ENCODE measurements at regions not wholly inside any gene's neighbourhood (a gene's known extent, or its start where the extent isn't known, plus 50 kb on each side); places are given as distances from the start of the nearest gene placed in this dataset.

GRCh38 chr14:46788994-46789393 is 137.4 kb upstream of the RPL10L start:
- FAIRE-seq (no peak), DNase-seq (ENCODE audit: insufficient read length, low spot score) (no peak)

- FAIRE-seq (no peak), DNase-seq (ENCODE audit: insufficient read length, low spot score) (no peak)
These were observed 130.7 kb upstream of the RPL10L start for GRCh38 chr14:46782281-46782680.

DNA sequence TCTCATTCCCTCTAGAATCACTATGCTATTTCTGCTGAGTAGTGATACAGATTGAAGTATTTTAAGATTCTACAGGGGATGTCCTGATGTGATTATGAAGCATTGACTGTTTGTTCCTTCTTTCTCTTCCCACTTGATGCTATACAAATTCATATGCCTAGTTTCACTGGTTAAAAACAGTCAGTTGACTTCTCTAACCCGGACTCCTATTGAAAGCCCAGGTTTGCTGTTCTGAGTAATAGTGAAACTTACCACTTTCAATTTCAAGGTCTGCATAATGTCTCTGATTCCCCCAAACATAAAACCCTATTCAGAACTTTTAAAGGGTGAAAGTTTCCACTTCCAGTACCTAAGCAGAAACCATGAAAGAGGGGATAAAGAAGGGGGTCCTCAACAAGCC is 117.7 kb upstream of the RPL10L start:
- no peak for FAIRE-seq

GRCh38 chr14:46747001-46747652 is 95.5 kb upstream of the RPL10L start:
- DNase-seq (ENCODE audit: insufficient read length, low spot score) (no peak), FAIRE-seq (no peak)

More for the DNA sequence above, 117.7 kb upstream of the RPL10L start:
- DNase-seq (ENCODE audit: insufficient read length, low spot score), result peak; percentile 2

DNA sequence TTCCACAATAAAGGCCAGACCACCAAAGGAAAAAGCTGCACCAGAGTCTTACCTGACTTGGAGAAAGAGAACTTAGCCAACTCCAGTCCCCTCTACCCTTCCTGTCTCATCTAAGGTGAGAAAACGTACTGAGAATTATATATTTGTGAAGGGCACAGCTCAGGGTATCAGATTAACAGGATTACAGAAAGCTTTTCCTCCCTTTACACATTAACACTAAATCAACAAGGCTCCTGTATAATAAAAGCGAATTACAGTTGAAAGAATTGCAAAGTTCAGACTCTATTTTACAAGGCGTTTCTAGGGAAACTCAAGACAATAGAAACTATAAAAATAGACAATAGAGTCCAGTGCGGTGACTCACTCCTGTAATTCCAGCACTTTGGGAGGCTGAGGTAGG is 82.7 kb upstream of the RPL10L start:
- DNase-seq (ENCODE audit: insufficient read length, low spot score) (no peak), FAIRE-seq (no peak)

DNA sequence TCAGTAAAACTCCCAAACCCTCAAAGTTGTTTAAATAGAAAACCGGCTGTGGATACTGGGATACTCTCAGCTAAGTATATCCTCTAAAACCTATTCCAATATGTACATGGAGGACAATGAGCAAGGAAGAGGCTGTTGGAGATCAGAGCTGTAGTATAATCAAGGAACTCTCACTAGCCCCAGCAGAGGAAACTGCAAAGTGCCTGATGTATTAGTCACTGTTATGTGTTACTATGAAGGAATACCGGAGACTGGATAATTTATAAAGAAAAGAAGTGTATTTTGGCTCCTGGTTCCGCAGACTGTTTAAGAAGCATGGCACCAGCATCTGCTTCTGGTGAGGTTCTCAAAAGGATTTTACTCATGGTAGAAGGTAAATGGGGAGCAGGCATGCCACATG is 65.6 kb upstream of the RPL10L start:
- no peak for DNase-seq (ENCODE audit: insufficient read length, low spot score)

More for the DNA sequence above, 65.6 kb upstream of the RPL10L start:
- no peak for FAIRE-seq

All from GM19239 (cell line).